Stimulated activated CD8-positive, alpha-beta memory T cell treated with anti-CD3 and anti-CD28 coated beads, Interleukin-7, amount 100 ng/mL, for 48 hours (primary cell): ENCODE measurements at regions not wholly inside any gene's neighbourhood (a gene's known extent, or its start where the extent isn't known, plus 50 kb on each side); places are given as distances from the start of the nearest gene placed in this dataset.
"Not testable (repeated sequence)": the region's sequence is repeated elsewhere in the genome, so short reads cannot be mapped to it uniquely, and the experiment has no call there.

ENCODE experiments used
- DNase-seq, 2 donors: peaks; one replicate each; pipeline ENCODE4 v3.0.0-alpha.2; 2020; ENCODE audit warnings: low read depth in 1 of 2; ENCODE audit errors: extremely low read depth in 1 of 2

DNA sequence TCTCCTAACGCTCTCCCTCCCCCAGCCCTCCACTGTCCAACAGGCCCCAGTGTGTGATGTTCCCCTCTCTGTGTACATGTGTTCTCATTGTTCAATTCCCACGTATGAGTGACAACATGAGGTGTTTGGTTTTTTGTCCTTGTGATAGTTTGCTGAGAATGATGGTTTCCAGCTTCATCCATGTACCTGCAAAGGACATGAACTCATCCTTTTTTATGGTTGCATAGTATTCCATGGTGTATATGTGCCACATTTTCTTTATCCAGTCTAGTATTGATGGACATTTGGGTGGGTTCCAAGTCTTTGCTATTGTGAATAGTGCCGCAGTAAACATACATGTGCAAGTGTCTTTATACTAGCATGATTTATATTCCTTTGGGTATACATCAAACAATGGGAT, 347.4 kb downstream of the MAGEE1 start:
- not testable (repeated sequence) for DNase-seq

DNA sequence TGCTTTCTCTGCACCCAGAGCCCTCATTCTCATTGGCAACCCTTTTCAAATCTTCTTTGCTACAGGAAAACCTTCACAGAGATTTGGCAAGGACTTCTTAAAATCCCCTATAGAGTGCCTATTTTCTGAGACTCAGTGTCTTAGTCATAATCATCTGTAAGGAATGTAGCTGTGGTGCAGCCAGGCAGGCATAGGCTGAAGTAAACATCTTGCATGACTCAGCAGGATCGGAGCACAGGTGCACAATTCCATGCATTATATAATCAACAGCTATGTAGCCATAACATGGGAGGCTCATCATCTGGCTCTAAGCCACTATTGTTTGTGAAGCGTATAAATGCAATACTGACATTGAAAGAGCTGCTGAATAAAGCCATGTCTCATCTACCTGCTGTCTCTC, 368.8 kb downstream of the MAGEE1 start:
- no peak for DNase-seq

DNA sequence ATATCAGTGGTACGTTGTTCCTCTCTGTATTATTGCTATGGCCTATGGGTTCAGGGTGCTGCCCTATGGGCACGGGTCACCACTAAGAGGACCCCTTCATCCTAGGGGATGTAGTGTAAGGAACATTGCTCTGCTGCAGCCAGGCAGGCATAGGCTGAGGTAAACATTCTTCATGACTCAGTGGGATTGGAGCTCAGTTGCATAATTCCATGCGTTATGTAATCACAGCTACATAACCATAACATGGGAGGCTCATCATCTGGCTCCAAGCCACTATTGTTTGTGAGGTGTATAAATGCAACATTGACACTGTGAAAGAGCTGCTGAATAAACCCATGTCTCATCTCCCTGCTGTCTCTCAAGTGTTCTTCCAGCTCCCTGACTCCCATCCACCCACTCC, 375.2 kb downstream of the MAGEE1 start:
- DNase-seq, result no peak

DNA sequence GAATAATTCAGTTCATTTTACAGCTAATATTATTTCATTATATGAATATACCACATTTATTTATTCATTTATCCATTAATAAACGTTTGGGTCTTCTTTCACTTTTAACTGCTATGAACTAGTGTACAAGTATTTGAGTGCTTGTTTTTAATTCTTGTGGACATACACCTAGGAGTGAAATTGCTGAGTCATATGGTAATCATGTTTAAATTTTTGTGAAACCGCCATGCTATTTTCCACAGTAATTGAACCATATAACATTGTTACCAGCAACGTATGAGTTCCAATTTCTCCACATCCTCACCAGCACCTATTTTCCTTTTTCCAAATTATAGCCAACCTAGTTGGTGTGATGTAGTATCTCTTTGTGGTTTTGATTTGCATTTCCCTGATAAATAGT, 388.2 kb downstream of the MAGEE1 start:
- no peak for DNase-seq

DNA sequence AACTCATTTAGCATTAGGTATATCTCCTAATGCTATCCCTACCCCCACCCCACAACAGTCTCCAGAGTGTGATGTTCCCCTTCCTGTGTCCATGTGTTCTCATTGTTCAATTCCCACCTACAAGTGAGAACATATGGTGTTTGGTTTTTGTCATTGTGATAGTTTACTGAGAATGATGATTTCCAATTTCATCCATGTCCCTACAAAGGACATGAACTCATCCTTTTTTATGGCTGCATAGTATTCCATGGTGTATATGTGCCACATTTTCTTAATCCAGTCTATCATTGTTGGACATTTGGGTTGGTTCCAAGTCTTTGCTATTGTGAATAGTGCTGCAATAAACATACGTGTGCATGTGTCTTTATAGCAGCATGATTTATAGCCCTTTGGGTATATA, 389.8 kb downstream of the MAGEE1 start:
- not testable (repeated sequence) for DNase-seq

DNA sequence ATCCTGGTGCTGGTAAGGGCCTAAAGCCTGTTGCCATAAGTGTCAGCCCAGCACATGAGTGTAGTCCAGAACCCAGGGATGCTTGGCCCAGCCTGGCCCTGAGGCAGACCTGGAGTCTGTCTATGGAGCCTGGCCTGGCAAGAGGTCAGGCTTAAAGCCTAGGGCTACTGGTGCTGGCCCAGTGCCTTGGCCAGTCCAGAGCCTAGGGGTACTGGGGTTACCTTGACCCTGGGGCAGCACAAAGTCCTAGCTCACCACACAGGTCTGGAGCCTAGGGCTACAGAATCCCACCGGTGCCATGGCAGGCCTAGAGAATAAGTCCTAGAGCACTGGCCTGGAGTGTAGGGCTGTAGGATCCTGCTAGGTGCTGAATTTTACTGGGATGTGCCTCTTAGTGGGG, 393.8 kb downstream of the MAGEE1 start:
- no peak for DNase-seq

GRCh38 chrX:76827672-76828071, 400.2 kb downstream of the MAGEE1 start:
- DNase-seq, result no peak

DNA sequence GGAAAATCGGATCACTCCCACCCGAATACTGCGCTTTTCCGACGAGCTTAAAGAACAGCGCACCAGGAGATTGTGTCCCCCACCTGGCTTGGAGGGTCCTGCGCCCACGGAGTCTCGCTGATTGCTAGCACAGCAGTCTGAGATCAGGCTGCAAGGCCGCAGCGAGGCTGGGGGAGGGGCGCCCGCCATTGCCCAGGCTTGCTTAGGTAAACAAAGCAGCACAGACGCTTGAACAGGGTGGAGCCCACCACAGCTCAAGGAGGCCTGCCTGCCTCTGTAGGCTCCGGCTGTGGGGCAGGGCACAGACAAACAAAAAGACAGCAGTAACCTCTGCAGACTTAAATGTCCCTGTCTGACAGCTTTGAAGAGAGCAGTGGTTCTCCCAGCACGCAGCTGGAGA, 413.4 kb downstream of the MAGEE1 start:
- DNase-seq, result not testable (repeated sequence)

- no peak for DNase-seq
Observed at GRCh38 chrX:76850851-76851250, 423.3 kb downstream of the MAGEE1 start.

DNA sequence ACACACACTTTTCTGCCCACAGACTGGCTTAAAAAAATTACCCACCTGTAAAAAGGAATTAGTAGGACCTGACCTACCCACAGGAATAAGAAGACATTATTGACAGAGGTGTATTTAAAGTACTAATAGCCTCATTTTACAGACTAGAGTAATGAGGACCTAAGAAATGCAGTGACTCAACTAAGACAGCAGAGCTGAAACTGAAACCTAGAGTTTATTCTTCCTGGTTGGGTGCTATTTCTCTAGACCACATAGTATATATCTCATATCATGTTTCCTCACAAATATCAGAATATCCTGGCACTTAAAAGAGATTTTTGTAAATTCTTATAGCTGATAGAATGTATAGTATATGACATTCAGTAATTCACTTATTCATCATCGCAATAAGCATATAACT, 435.0 kb downstream of the MAGEE1 start:
- DNase-seq, result no peak

- DNase-seq, result no peak
Observed at GRCh38 chrX:76893930-76894329, 466.4 kb downstream of the MAGEE1 start.

- DNase-seq, result no peak
Observed at GRCh38 chrX:76915836-76916235, 488.3 kb downstream of the MAGEE1 start.

DNA sequence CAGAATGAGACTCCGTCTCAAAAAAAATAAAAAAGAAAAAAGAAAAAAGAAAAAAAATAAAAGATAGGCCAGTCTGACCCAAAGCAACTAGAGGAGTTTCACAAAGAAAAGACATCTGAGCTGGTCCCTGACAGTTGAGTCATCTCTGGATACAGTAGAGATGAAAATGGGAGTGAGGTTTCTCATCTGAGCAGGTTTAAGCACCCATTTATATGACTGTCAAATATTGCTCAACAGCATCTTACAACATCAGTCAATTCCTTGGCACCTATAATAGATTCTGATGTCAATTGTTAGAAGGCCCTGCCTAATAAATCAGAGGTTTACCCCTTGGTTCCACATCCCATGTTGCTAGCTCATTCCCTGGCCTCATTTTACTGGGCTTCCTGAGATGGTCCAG, 490.5 kb downstream of the MAGEE1 start:
- DNase-seq, result no peak

- no peak for DNase-seq
Observed at GRCh38 chrX:76919761-76920160, 492.3 kb downstream of the MAGEE1 start.

GRCh38 chrX:76920607-76921006, 493.1 kb downstream of the MAGEE1 start:
- DNase-seq, result no peak

DNA sequence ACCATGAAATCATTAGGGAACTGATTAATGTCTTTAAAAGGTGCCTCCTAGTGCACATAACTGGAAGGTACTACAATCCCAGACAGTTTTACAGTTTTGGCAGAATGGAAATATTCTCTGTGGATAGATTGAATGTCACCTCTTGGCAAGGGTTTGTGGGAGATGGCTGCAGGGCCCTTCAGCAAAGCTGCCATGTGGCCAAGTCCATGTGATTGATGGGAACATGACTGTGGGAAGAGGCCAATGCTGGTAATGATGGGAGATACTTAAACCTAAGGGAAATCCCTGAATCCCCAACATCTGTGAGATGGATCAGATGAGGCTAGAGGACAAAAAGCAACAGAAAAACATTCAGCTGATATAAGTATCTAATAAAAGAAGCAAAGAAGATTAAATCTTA, 493.7 kb downstream of the MAGEE1 start:
- DNase-seq, result no peak

DNA sequence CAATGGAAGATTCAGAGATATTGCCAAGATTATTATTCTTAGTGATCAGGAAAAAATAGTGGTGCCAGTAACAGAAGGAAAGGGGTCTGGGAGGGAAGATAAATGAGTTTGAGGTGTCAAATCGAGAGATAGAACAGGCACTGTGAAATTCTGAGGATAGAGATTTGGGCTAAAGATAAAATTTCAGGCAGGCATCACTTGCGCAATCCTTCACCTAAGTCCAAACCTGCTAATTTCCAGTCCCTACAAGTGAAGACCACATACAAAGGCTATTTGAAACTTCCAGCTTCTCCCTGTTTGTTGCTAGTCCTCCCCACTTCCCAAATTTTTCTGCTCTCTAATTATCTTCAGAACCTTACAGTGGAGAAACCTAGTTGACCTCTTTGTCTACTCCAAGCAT, 494.6 kb downstream of the MAGEE1 start:
- no peak for DNase-seq

- not testable (repeated sequence) for DNase-seq
Observed at GRCh38 chrX:76924616-76925015, 497.1 kb downstream of the MAGEE1 start.

GRCh38 chrX:76931518-76931917, 504.0 kb downstream of the MAGEE1 start:
- DNase-seq, result no peak

DNA sequence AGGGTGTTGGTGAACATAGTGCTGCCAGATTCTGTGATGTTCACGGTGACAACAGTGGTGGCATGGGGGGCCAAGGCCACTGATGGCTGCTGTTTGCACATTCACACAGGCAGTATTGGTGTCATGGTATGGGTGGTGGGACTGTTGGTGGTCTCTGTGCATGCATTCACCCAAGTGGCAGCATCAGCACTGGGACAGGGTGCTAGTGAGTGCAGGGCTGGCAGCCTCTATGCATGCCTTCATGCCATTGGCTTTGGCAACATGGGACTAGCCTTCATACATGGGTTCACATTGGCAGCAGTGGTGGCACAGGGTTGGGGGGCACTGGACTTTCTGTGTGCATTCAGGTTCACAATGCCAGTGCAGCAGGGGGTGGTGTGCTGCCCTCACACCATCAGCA, 489.7 kb upstream of the FGF16 start:
- no peak for DNase-seq

DNA sequence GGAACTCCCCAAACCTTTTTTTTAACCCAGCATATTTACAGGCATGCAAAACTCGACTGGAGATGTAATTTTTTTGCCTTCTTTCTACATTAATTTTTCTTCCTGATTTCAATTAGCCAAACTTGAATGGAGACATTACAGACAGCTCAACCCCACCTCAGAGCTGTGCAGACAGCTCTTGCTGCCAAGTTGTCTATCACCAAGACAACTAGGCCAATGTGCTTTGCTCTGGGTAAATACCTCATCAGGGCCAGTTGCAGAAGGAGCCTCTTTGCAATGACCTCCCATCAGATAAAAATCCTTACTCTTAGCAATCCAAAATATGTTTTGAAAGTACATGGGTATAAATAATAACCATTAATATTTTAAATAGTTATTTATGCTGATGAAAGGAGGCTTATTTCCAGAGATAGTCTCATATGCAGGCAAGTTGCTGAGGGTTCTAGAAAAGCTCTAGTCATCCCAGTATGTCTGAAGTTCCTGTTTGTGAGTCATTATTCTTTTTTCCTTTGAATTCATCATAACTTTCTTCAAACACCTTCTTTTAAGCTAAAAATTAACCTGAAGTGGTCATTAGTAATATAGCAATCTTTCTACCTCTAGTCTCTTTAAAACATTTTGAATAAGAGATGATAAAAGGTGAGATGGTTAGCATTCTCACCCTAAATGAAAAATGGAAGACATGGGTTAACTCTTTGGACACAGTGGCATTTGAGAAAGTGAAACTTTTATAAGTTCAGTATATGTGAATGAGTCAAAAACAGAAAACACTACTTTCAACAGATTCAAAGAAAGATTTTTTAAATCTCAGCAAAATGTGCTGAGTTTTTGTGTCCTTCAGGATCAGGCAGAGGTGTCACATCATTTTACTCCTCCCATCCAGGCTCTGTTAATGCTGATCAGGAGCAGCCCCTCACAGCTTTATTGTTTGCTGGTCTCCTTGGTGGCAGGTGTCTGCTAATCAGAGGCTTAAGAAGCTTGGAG, 475.5 kb upstream of the FGF16 start:
- no peak for DNase-seq

DNA sequence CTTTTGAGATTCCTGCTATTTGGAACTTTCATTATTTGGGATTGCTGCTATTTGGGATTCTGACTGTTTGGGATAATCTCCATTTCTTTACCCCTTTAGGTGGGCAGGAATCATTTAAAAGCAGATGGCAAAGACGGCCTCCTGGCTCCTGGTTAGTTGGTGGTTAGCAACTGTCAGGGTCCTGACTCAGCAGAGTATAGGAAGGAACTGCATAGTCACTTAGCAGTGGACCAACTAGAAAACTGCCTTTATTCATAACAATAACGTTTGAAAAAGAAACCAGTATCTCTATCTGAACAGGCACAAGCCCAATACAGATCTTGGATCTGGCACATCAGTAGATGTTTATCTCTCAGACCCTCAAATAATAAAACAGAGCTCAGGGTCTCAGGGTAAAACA, 469.7 kb upstream of the FGF16 start:
- DNase-seq, result no peak

DNA sequence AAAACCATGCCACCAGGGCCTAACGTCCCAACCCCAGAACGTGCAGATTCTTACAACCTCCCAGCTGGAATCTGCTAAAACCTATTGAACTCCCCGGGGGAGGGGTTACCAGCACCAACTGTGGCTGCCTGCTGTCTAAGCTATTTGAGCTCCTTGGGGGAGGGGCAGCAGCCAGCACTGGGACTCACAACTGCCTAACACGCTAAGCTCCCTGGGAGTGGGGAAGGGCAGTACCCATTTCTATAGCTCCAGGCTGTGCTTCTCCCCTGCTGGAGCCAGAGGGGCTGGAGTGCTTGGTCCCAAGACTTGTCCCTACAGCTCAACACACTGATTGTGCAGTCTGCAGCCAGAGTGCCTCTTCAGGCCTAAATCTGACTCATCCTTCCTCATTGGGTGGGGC, 459.8 kb upstream of the FGF16 start:
- no peak for DNase-seq
